ENCODE measurements at regions not wholly inside any gene's neighbourhood (a gene's known extent, or its start where the extent isn't known, plus 50 kb on each side); places are given as distances from the start of the nearest gene placed in this dataset.

GRCh38 chr6:141107591-141108160 lies 1025.0 kb upstream of the GJE1 start:
- intact Hi-C loops (cut with micrococcal nuclease), result no loop called here
- Histone ChIP-seq H3K27me3 (ENCODE audit: low read depth) (no peaks in the 10 kb centered on the region), H3K4me1 (peaks cover 10% of the 10 kb centered on the region), H3K36me3 (no peaks in the 10 kb centered on the region), H3K27ac (replicated peaks) (no peak overlapping the region), H3K9me3 (replicated peaks) (peaks cover 8% of the 10 kb centered on the region), H3K4me3 (no peak overlapping the region)
- DNase-seq, result no peak
- no peak for TF ChIP-seq CTCF (IDR thresholded peaks at IDR 0.05; ENCODE audit: borderline replicate concordance)

- TF ChIP-seq CTCF (IDR thresholded peaks at IDR 0.05; ENCODE audit: borderline replicate concordance), result no peak
- Histone ChIP-seq H3K27ac (replicated peaks) (no peak overlapping the region), H3K4me3 (no peak overlapping the region), H3K27me3 (ENCODE audit: low read depth) (no peaks in the 10 kb centered on the region), H3K4me1 (no peaks in the 10 kb centered on the region), H3K9me3 (replicated peaks) (peaks cover 8% of the 10 kb centered on the region), H3K36me3 (no peaks in the 10 kb centered on the region)
- intact Hi-C loops (cut with micrococcal nuclease), result no loop called here
- no peak for DNase-seq
Measured at GRCh38 chr6:141105481-141105880, 1027.2 kb upstream of the GJE1 start.

GRCh38 chr6:141103246-141103645 lies 1029.5 kb upstream of the GJE1 start:
- intact Hi-C loops (cut with micrococcal nuclease), result no loop called here

GRCh38 chr6:141097471-141097870 lies 1035.3 kb upstream of the GJE1 start:
- H3K4me3 ChIP-seq, result no peak overlapping the region
- no peak for DNase-seq
- H3K9me3 ChIP-seq (replicated peaks), result peaks cover 18% of the 10 kb centered on the region
- H3K36me3 ChIP-seq, result no peaks in the 10 kb centered on the region
- intact Hi-C loops (cut with micrococcal nuclease), result no loop called here
- H3K27ac ChIP-seq (replicated peaks), result no peak overlapping the region
- TF ChIP-seq CTCF (IDR thresholded peaks at IDR 0.05; ENCODE audit: borderline replicate concordance), result no peak
- H3K4me1 ChIP-seq, result no peaks in the 10 kb centered on the region
- no peaks in the 10 kb centered on the region for H3K27me3 ChIP-seq (ENCODE audit: low read depth)

More at GRCh38 chr6:141103246-141103645, 1029.5 kb upstream of the GJE1 start:
- TF ChIP-seq CTCF (IDR thresholded peaks at IDR 0.05; ENCODE audit: borderline replicate concordance), result no peak
- H3K4me3 ChIP-seq, result no peak overlapping the region
- peaks cover 9% of the 10 kb centered on the region for H3K9me3 ChIP-seq (replicated peaks)
- no peaks in the 10 kb centered on the region for H3K4me1 ChIP-seq
- no peaks in the 10 kb centered on the region for H3K27me3 ChIP-seq (ENCODE audit: low read depth)
- no peak overlapping the region for H3K27ac ChIP-seq (replicated peaks)
- no peaks in the 10 kb centered on the region for H3K36me3 ChIP-seq
- DNase-seq, result no peak

GRCh38 chr6:141095308-141095707 lies 1037.4 kb upstream of the GJE1 start:
- intact Hi-C loops (cut with micrococcal nuclease), result no loop called here
- Histone ChIP-seq H3K27ac (replicated peaks) (no peak overlapping the region), H3K9me3 (replicated peaks) (peaks cover 18% of the 10 kb centered on the region), H3K4me1 (no peaks in the 10 kb centered on the region), H3K4me3 (no peak overlapping the region), H3K27me3 (ENCODE audit: low read depth) (no peaks in the 10 kb centered on the region), H3K36me3 (no peaks in the 10 kb centered on the region)
- no peak for DNase-seq
- TF ChIP-seq CTCF (IDR thresholded peaks at IDR 0.05; ENCODE audit: borderline replicate concordance), result no peak
